HCT116 (cell line): ENCODE measurements at regions not wholly inside any gene's neighbourhood (a gene's known extent, or its start where the extent isn't known, plus 50 kb on each side); places are given as distances from the start of the nearest gene placed in this dataset.

Experiments
- CTCF ChIP-seq, 3 experiments: fragments of 200-600 bp in 1 of 3; sonication (generic) in 1 of 3; IDR thresholded peaks in 2 of 3; conservative IDR thresholded peaks in 1 of 3; 2 replicates each; pipeline ENCODE4 v1.5.1; 2012 to 2017; ENCODE audit warnings: low read depth in 2 of 3, low read length in 2 of 3, antibody characterized with exemption in 1 of 3, borderline replicate concordance in 1 of 3, control low read depth in 1 of 3, mild to moderate bottlenecking in 1 of 3, mixed read lengths in 1 of 3, mixed run types in 1 of 3, moderate library complexity in 1 of 3; ENCODE audit not compliant: insufficient read depth in 1 of 3
- EZH2 ChIP-seq: fragments of 200-600 bp; sonication (generic); IDR thresholded peaks from 2 replicates; pipeline ENCODE4 v1.6.1; 2017; ENCODE audit warnings: antibody characterized with exemption, mixed run types
- JUND ChIP-seq: IDR thresholded peaks from 2 replicates; pipeline ENCODE4 v1.6.1; 2012
- MAX ChIP-seq: IDR thresholded peaks from 2 replicates; pipeline ENCODE4 v1.6.1; 2012
- POLR2A ChIP-seq: IDR thresholded peaks from 2 replicates; pipeline ENCODE4 v1.7.0; 2011; ENCODE audit warnings: borderline replicate concordance; ENCODE audit not compliant: insufficient read depth, insufficient read length; ENCODE audit errors: extremely low read depth
- POLR2AphosphoS5 ChIP-seq: IDR thresholded peaks from 2 replicates; pipeline ENCODE4 v1.6.1; 2011; ENCODE audit warnings: mild to moderate bottlenecking, low read depth, low read length, moderate library complexity
- RAD21 ChIP-seq: IDR thresholded peaks from 2 replicates; pipeline ENCODE4 v1.6.1; 2012; ENCODE audit warnings: low read depth, mild to moderate bottlenecking
- REST ChIP-seq: IDR thresholded peaks from 2 replicates; pipeline ENCODE4 v1.6.1; 2012; ENCODE audit warnings: low read depth
- SP1 ChIP-seq: IDR thresholded peaks from 2 replicates; pipeline ENCODE4 v1.6.1; 2012; ENCODE audit warnings: low read depth
- YY1 ChIP-seq: IDR thresholded peaks from 2 replicates; pipeline ENCODE4 v1.6.1; 2011; ENCODE audit warnings: low read length, low read depth, moderate library complexity, mild to moderate bottlenecking; ENCODE audit not compliant: insufficient replicate concordance; ENCODE audit errors: extremely low read depth
- ZFX ChIP-seq: fragments of 450-650 bp; IDR thresholded peaks from 2 replicates; pipeline ENCODE4 v1.6.1; 2017
- ZNF274 ChIP-seq: fragments of 200-500 bp; sonication (Bioruptor generic); IDR thresholded peaks from 2 replicates; pipeline ENCODE4 v1.6.1; 2014; ENCODE audit warnings: mild to moderate bottlenecking, low read depth, low read length, inconsistent platforms

GRCh38 chr4:83704786-83705185, 168.9 kb downstream of the GPAT3 start:
- TF ChIP-seq CTCF (IDR thresholded peaks at IDR 0.05 in 2 of 3, conservative IDR thresholded peaks at IDR 0.05 in 1 of 3; ENCODE audit: borderline replicate concordance in 1 of 3, insufficient read depth in 1 of 3, low read depth in 2 of 3, low read length in 2 of 3) (no peak), ZFX (no peak), SP1 (no peak), EZH2 (no peak), POLR2A (no peak), REST (no peak), POLR2AphosphoS5 (no peak), RAD21 (no peak), YY1 (no peak), ZNF274 (no peak), JUND (no peak), MAX (no peak)
